ENCODE measurements at regions not wholly inside any gene's neighbourhood (a gene's known extent, or its start where the extent isn't known, plus 50 kb on each side); places are given as distances from the start of the nearest gene placed in this dataset.
"Not testable (repeated sequence)": the region's sequence is repeated elsewhere in the genome, so short reads cannot be mapped to it uniquely, and the experiment has no call there.

DNA sequence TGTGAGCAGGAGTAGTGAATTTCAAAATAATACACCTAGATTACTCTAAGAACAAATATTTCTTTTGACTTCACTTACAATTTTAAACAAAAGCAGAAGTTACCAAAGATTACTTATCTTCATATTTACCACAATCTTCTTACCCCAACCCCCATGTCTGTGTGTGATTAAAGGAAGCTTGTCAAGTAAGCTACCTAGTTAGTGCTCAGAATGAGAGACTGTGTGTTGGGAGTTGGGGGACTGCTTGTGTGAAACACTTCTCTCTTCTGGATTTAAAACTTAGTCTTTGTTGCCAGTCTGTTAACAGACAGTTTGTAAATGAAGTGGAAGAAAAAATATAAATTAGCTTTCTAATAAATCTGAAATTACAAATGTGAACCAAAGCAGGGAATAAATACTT is 145.3 kb upstream of the PABPC3 start:
- TF ChIP-seq, protein P1, sequence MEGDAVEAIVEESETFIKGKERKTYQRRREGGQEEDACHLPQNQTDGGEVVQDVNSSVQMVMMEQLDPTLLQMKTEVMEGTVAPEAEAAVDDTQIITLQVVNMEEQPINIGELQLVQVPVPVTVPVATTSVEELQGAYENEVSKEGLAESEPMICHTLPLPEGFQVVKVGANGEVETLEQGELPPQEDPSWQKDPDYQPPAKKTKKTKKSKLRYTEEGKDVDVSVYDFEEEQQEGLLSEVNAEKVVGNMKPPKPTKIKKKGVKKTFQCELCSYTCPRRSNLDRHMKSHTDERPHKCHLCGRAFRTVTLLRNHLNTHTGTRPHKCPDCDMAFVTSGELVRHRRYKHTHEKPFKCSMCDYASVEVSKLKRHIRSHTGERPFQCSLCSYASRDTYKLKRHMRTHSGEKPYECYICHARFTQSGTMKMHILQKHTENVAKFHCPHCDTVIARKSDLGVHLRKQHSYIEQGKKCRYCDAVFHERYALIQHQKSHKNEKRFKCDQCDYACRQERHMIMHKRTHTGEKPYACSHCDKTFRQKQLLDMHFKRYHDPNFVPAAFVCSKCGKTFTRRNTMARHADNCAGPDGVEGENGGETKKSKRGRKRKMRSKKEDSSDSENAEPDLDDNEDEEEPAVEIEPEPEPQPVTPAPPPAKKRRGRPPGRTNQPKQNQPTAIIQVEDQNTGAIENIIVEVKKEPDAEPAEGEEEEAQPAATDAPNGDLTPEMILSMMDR (IDR thresholded peaks at IDR 0.05; ENCODE audit: borderline replicate concordance, extremely low read depth, low read length, poor library complexity, severe bottlenecking), result not testable (repeated sequence)
- TF ChIP-seq EZH2 (IDR thresholded peaks at IDR 0.05; ENCODE audit: borderline replicate concordance, low read depth, low read length, severe bottlenecking), result not testable (repeated sequence)
